ENCODE measurements at regions not wholly inside any gene's neighbourhood (a gene's known extent, or its start where the extent isn't known, plus 50 kb on each side); places are given as distances from the start of the nearest gene placed in this dataset.

DNA sequence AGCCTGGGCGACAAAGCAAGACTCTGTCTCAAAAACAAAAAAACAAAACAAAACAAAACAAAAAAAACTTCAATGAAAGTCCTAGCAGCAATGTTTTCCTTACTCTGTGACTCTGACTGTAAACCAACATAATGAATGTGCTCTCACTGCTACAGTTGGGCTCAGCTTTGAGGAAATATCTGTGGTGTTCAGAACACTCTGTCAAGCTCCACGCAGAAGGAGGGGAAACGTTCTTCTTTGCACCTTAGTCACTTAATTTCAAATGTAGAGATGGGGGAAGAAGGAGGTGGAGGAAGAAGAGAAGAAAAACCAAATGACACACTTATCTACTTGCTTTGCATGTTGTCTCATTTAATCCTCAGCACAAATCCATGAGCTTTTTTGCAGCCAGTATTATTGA, 107.1 kb upstream of the UBE3A start:
- no peak overlapping the region for H3K27ac ChIP-seq (ENCODE audit: low read depth, low read length)
- WGBS, 2 experiments (ENCODE audit: insufficient coverage in 1 of 2, insufficient read length in 1 of 2): 91% methylated on average over 3 of the region's 3 CpGs; no CpG with 5 or more reads in 1 of the 2 experiments
- no peaks in the 10 kb centered on the region for H3K4me1 Mint-ChIP-seq
- no peak overlapping the region for H3K27ac Mint-ChIP-seq
- H3K4me3 Mint-ChIP-seq: no peak overlapping the region
- TF ChIP-seq, protein P1, sequence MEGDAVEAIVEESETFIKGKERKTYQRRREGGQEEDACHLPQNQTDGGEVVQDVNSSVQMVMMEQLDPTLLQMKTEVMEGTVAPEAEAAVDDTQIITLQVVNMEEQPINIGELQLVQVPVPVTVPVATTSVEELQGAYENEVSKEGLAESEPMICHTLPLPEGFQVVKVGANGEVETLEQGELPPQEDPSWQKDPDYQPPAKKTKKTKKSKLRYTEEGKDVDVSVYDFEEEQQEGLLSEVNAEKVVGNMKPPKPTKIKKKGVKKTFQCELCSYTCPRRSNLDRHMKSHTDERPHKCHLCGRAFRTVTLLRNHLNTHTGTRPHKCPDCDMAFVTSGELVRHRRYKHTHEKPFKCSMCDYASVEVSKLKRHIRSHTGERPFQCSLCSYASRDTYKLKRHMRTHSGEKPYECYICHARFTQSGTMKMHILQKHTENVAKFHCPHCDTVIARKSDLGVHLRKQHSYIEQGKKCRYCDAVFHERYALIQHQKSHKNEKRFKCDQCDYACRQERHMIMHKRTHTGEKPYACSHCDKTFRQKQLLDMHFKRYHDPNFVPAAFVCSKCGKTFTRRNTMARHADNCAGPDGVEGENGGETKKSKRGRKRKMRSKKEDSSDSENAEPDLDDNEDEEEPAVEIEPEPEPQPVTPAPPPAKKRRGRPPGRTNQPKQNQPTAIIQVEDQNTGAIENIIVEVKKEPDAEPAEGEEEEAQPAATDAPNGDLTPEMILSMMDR (conservative IDR thresholded peaks at IDR 0.05): no peak
- H3K27me3 Mint-ChIP-seq (ENCODE audit: insufficient read depth): peaks cover 3% of the 10 kb centered on the region
- no peaks in the 10 kb centered on the region for H3K9me3 ChIP-seq (ENCODE audit: control insufficient read depth, low read length)
- no peaks in the 10 kb centered on the region for H3K4me1 ChIP-seq (ENCODE audit: control insufficient read depth, insufficient read depth, low read length)
- no peaks in the 10 kb centered on the region for H3K27me3 ChIP-seq (ENCODE audit: control insufficient read depth, insufficient read depth, low read length, poor library complexity, severe bottlenecking)
- no peaks in the 10 kb centered on the region for H3K9me3 Mint-ChIP-seq
- no peaks in the 10 kb centered on the region for H3K36me3 ChIP-seq (ENCODE audit: control insufficient read depth, insufficient read depth, low read length)
- no peak overlapping the region for H3K9ac ChIP-seq (ENCODE audit: extremely low read depth, low read length, poor library complexity, severe bottlenecking)
- no peak for DNase-seq
- H3K36me3 Mint-ChIP-seq (ENCODE audit: low read depth): no peaks in the 10 kb centered on the region
- no peak overlapping the region for H3K4me3 ChIP-seq (ENCODE audit: low read length)

DNA sequence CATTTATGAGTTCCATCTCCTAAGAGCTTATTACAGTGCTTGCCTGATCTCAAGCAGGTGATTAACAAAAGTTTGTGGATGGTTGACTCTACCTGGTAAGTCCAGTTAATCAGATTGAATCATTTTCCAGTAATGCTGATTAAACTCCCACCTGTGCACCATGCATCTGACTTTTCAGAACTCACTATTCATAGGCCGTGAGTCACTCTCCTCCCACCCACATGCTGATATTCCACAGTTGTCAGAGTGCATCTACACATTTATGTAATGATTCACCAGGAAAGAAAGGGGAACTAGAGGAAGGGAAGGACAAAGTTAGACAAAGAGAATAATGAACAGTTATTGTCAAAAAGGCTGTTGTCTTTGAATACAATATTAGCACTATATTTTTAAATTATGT, 106.2 kb upstream of the UBE3A start:
- Histone ChIP-seq H3K4me3 (ENCODE audit: low read length) (no peak overlapping the region), H3K9me3 (ENCODE audit: control insufficient read depth, low read length) (no peaks in the 10 kb centered on the region), H3K36me3 (ENCODE audit: control insufficient read depth, insufficient read depth, low read length) (no peaks in the 10 kb centered on the region), H3K27me3 (ENCODE audit: control insufficient read depth, insufficient read depth, low read length, poor library complexity, severe bottlenecking) (no peaks in the 10 kb centered on the region), H3K4me1 (ENCODE audit: control insufficient read depth, insufficient read depth, low read length) (no peaks in the 10 kb centered on the region), H3K27ac (ENCODE audit: low read depth, low read length) (no peak overlapping the region), H3K9ac (ENCODE audit: extremely low read depth, low read length, poor library complexity, severe bottlenecking) (no peak overlapping the region)
- TF ChIP-seq, protein P1 (conservative IDR thresholded peaks at IDR 0.05): no peak
- Mint-ChIP-seq H3K27me3 (ENCODE audit: insufficient read depth) (peaks cover 3% of the 10 kb centered on the region), H3K27ac (no peak overlapping the region), H3K4me1 (no peaks in the 10 kb centered on the region), H3K36me3 (ENCODE audit: low read depth) (no peaks in the 10 kb centered on the region), H3K4me3 (no peak overlapping the region), H3K9me3 (no peaks in the 10 kb centered on the region)
- 95% methylated on average over 1 of the region's 1 CpG; no CpG with 5 or more reads in 1 of the 2 experiments for WGBS, 2 experiments (ENCODE audit: insufficient coverage in 1 of 2, insufficient read length in 1 of 2)
- DNase-seq: no peak

DNA sequence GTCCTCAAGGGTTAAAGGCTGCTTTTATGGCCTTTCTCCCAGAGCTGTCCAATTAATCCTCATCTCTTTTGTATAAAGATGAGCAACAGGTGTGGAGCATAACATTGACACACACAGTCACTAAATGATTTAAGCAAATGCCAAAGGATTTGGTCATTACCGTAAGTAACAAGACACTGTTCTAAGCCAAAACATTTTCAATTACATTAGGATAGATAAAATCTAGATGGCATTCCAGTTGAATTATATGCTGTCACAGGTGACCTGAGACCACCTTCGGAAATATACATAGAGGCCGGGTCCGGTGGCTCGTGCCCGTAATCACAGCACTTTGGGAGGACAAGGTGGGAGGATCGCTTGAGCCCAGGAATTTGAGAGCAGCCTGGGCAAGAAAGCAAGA, 105.3 kb upstream of the UBE3A start:
- H3K9me3 Mint-ChIP-seq: no peaks in the 10 kb centered on the region
- no peaks in the 10 kb centered on the region for H3K36me3 ChIP-seq (ENCODE audit: control insufficient read depth, insufficient read depth, low read length)
- TF ChIP-seq, protein P1 (conservative IDR thresholded peaks at IDR 0.05): no peak

More for the DNA sequence above, 105.3 kb upstream of the UBE3A start:
- Histone ChIP-seq H3K27me3 (ENCODE audit: control insufficient read depth, insufficient read depth, low read length, poor library complexity, severe bottlenecking) (no peaks in the 10 kb centered on the region), H3K4me3 (ENCODE audit: low read length) (no peak overlapping the region), H3K9me3 (ENCODE audit: control insufficient read depth, low read length) (no peaks in the 10 kb centered on the region), H3K4me1 (ENCODE audit: control insufficient read depth, insufficient read depth, low read length) (no peaks in the 10 kb centered on the region), H3K9ac (ENCODE audit: extremely low read depth, low read length, poor library complexity, severe bottlenecking) (no peak overlapping the region), H3K27ac (ENCODE audit: low read depth, low read length) (no peak overlapping the region)
- WGBS, 2 experiments (ENCODE audit: insufficient coverage in 1 of 2, insufficient read length in 1 of 2): 94 to 97% methylated on average over 6 to 7 of the region's 7 CpGs
- no peak overlapping the region for H3K4me3 Mint-ChIP-seq
- no peaks in the 10 kb centered on the region for H3K36me3 Mint-ChIP-seq (ENCODE audit: low read depth)
- H3K27me3 Mint-ChIP-seq (ENCODE audit: insufficient read depth): peaks cover 3% of the 10 kb centered on the region
- no peak overlapping the region for H3K27ac Mint-ChIP-seq
- no peak for DNase-seq
- H3K4me1 Mint-ChIP-seq: no peaks in the 10 kb centered on the region

Measured in endodermal cell (in vitro differentiated cells).